Astrocyte (in vitro differentiated cells and primary cell): ENCODE measurements at regions not wholly inside any gene's neighbourhood (a gene's known extent, or its start where the extent isn't known, plus 50 kb on each side); places are given as distances from the start of the nearest gene placed in this dataset.

ENCODE experiments used
- EZH2 ChIP-seq: IDR thresholded peaks from 2 replicates; pipeline ENCODE4 v1.6.1; 2012; ENCODE audit warnings: mild to moderate bottlenecking, low read length, inconsistent platforms; ENCODE audit not compliant: insufficient read depth
- TF ChIP-seq, protein P1 (sequence below): IDR thresholded peaks from 2 replicates; pipeline ENCODE4 v1.5.1; 2011; ENCODE audit warnings: low read depth, mild to moderate bottlenecking, inconsistent platforms, low read length, moderate library complexity; ENCODE audit not compliant: insufficient read depth

DNA sequence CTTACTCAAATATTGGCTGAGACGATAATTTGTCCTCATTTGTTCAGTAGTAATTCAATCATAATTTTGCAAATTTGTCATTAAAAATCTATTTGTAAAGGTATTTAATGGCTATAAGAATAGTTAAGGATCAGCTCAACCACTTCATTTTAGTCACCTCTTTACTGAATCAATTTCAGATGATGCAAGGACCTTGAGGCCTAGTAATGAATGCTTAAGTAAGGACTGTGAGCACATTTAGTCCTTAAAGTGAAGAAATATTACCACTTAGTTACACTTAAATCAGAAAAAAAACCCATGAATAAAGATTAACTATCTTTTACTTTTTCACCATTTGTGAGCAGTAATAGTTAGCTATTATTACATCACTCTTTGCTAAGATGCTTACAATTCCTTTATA is 778.9 kb downstream of the CCDC85A start:
- TF ChIP-seq, protein P1, sequence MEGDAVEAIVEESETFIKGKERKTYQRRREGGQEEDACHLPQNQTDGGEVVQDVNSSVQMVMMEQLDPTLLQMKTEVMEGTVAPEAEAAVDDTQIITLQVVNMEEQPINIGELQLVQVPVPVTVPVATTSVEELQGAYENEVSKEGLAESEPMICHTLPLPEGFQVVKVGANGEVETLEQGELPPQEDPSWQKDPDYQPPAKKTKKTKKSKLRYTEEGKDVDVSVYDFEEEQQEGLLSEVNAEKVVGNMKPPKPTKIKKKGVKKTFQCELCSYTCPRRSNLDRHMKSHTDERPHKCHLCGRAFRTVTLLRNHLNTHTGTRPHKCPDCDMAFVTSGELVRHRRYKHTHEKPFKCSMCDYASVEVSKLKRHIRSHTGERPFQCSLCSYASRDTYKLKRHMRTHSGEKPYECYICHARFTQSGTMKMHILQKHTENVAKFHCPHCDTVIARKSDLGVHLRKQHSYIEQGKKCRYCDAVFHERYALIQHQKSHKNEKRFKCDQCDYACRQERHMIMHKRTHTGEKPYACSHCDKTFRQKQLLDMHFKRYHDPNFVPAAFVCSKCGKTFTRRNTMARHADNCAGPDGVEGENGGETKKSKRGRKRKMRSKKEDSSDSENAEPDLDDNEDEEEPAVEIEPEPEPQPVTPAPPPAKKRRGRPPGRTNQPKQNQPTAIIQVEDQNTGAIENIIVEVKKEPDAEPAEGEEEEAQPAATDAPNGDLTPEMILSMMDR: no peak
- no peak for TF ChIP-seq EZH2
